Tibial artery (tissue), 4 donors: ENCODE measurements at regions not wholly inside any gene's neighbourhood (a gene's known extent, or its start where the extent isn't known, plus 50 kb on each side); places are given as distances from the start of the nearest gene placed in this dataset.

Source experiments
- DNase-seq, 2 donors: peaks; one replicate each; pipeline ENCODE4 v3.0.0-alpha.2; 2019
- H3K27ac ChIP-seq, 2 donors: fragments of 200-600 bp; sonication (generic) in 1 of 2; 1 replicate in 1 of 2; 2 replicates in 1 of 2; pipeline ENCODE4 v1.5.1; 2018 to 2019; ENCODE audit warnings: mild to moderate bottlenecking in 1 of 2
- H3K27me3 ChIP-seq, 2 donors: fragments of 200-600 bp; sonication (generic) in 1 of 2; one replicate each; pipeline versions ENCODE4 v1.5.1 to v1.6.0; 2016 to 2019
- H3K36me3 ChIP-seq, 3 donors: fragments of 200-600 bp; sonication (generic) in 2 of 3; one replicate each; pipeline ENCODE4 v1.5.1; 2016 to 2019; ENCODE audit warnings: mild to moderate bottlenecking in 2 of 3
- H3K4me1 ChIP-seq, 4 donors: fragments of 200-600 bp; sonication (generic) in 2 of 4; 1 replicate in 3 of 4; 2 replicates in 1 of 4; pipeline ENCODE4 v1.5.1; 2016 to 2019
- H3K4me3 ChIP-seq, 2 donors: fragments of 200-600 bp; sonication (generic) in 1 of 2; 1 replicate in 1 of 2; 2 replicates in 1 of 2; pipeline ENCODE4 v1.5.1; 2018 to 2019; ENCODE audit warnings: mild to moderate bottlenecking in 2 of 2
- H3K9me3 ChIP-seq, 3 donors: fragments of 200-600 bp; sonication (generic) in 1 of 3; one replicate each; pipeline ENCODE4 v1.5.1; 2016 to 2019
- CTCF ChIP-seq, 2 experiments: fragments of 200-600 bp in 1 of 2; fragments of 450-650 bp in 1 of 2; IDR thresholded peaks; one replicate each; pipeline ENCODE4 v1.5.1; 2017 to 2019; ENCODE audit warnings: antibody characterized with exemption in 2 of 2, mild to moderate bottlenecking in 1 of 2, moderate library complexity in 1 of 2
- intact Hi-C: fragments of 100-400 bp; cut with DNase I; formaldehyde crosslinking; loops from one replicate; pipeline ENCODE4 v1.15.0; 2023; ENCODE audit warnings: low total_unique reads

GRCh38 chr12:71007020-71007419 is 86.5 kb upstream of the PTPRR start:
- TF ChIP-seq CTCF (IDR thresholded peaks at IDR 0.05): no peak
- Histone ChIP-seq H3K4me1 (peaks cover 0 to 32% (median 1%) of the 10 kb centered on the region in 4 donors), H3K9me3 (no peaks in the 10 kb centered on the region), H3K27ac (no peak overlapping the region), H3K27me3 (no peaks in the 10 kb centered on the region), H3K36me3 (no peaks in the 10 kb centered on the region), H3K4me3 (no peak overlapping the region)
- intact Hi-C loops: no loop called here
- DNase-seq: no peak

- TF ChIP-seq CTCF (IDR thresholded peaks at IDR 0.05): no peak
- DNase-seq: no peak
- Histone ChIP-seq H3K9me3 (no peaks in the 10 kb centered on the region), H3K4me1 (peaks cover 0 to 37% (median 8%) of the 10 kb centered on the region in 4 donors), H3K4me3 (no peak overlapping the region), H3K36me3 (no peaks in the 10 kb centered on the region), H3K27ac (no peak overlapping the region), H3K27me3 (no peaks in the 10 kb centered on the region)
- intact Hi-C loops: no loop called here
Measured at GRCh38 chr12:71005166-71005565, 84.6 kb upstream of the PTPRR start.

GRCh38 chr12:71004578-71004977 is 84.0 kb upstream of the PTPRR start:
- H3K9me3 ChIP-seq: no peaks in the 10 kb centered on the region
- no peak overlapping the region for H3K4me3 ChIP-seq
- H3K27ac ChIP-seq: no peak overlapping the region
- intact Hi-C loops: no loop called here
- H3K27me3 ChIP-seq: no peaks in the 10 kb centered on the region
- peaks cover 0 to 41% (median 11%) of the 10 kb centered on the region in 4 donors for H3K4me1 ChIP-seq
- no peak for DNase-seq
- no peaks in the 10 kb centered on the region for H3K36me3 ChIP-seq
- no peak for TF ChIP-seq CTCF (IDR thresholded peaks at IDR 0.05)

- H3K9me3 ChIP-seq: no peaks in the 10 kb centered on the region
- no peaks in the 10 kb centered on the region for H3K36me3 ChIP-seq
- H3K27me3 ChIP-seq: no peaks in the 10 kb centered on the region
- H3K4me3 ChIP-seq: no peak overlapping the region
- peak overlapping the region; percentile 79 to 81 for H3K27ac ChIP-seq
- TF ChIP-seq CTCF (IDR thresholded peaks at IDR 0.05): no peak
- intact Hi-C loops: no loop called here
- peak in 1 of 2 donors; percentile 68 for DNase-seq
- H3K4me1 ChIP-seq: peaks cover 0 to 55% (median 12%) of the 10 kb centered on the region in 4 donors
Measured at GRCh38 chr12:71000748-71001147, 80.2 kb upstream of the PTPRR start.

GRCh38 chr12:71000255-71000654 is 79.7 kb upstream of the PTPRR start:
- Histone ChIP-seq H3K9me3 (no peaks in the 10 kb centered on the region), H3K27me3 (no peaks in the 10 kb centered on the region), H3K36me3 (no peaks in the 10 kb centered on the region), H3K27ac (peak overlapping the region; percentile 79 to 81), H3K4me1 (peaks cover 0 to 60% (median 15%) of the 10 kb centered on the region in 4 donors), H3K4me3 (no peak overlapping the region)
- TF ChIP-seq CTCF (IDR thresholded peaks at IDR 0.05): no peak
- no peak for DNase-seq
- intact Hi-C loops: no loop called here

GRCh38 chr12:70994217-70994788 is 73.8 kb upstream of the PTPRR start:
- Histone ChIP-seq H3K27ac (peak overlapping the region; percentile 74 to 77), H3K36me3 (no peaks in the 10 kb centered on the region), H3K9me3 (no peaks in the 10 kb centered on the region), H3K27me3 (no peaks in the 10 kb centered on the region), H3K4me1 (peaks cover 0 to 57% (median 18%) of the 10 kb centered on the region in 4 donors), H3K4me3 (no peak overlapping the region)
- DNase-seq: no peak
- TF ChIP-seq CTCF (IDR thresholded peaks at IDR 0.05): no peak
- intact Hi-C loops: no loop called here
